NCI-H446 treated with DMSO at 0.1 percent for 48 hours (cell line): ENCODE measurements at regions not wholly inside any gene's neighbourhood (a gene's known extent, or its start where the extent isn't known, plus 50 kb on each side); places are given as distances from the start of the nearest gene placed in this dataset.
"Not testable (repeated sequence)": the region's sequence is repeated elsewhere in the genome, so short reads cannot be mapped to it uniquely, and the experiment has no call there.

Source experiments
- DNase-seq: peaks from one replicate; lab custom pipeline; 2025; lab: John Stamatoyannopoulos, UW

DNA sequence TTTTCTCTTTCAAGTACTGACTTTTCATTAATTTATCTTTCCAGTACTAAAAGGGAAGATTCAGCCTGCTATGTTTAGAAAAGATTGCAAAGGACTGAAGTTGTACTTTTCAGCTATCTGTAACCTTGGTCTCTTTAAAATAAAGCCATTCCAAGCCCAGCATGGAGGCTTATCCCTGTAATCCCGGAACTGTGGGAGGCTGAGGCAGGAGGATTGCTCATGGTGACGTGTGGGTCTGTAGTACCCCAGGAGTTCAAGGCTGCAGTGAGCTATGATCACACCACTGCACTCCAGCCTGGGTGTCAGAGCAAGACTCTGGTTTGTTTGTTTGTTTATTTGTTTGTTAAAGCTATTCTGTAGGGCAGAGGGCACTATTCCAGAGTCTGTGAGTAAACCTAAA is 50.6 kb upstream of the TMEM170B start:
- DNase-seq: no peak

DNA sequence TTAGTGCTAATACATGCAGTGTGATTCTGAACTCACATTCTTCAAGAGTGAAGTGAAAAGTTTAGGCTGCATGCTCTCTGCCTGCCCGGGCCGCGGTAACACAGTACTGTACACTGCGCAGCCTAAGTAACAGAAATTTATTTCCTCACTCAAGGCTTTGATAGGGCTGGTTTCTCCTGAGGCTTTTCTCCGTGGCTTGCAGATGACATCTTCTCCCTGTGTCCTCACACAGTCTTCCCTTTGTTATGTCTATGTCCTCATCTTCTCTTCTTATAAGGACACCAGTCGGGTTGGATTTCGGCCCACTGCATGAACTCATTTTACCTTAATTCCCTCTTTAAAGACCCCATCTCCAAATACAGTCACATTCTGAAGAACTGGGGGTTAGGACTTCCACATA is 51.1 kb upstream of the TMEM170B start:
- DNase-seq: no peak

DNA sequence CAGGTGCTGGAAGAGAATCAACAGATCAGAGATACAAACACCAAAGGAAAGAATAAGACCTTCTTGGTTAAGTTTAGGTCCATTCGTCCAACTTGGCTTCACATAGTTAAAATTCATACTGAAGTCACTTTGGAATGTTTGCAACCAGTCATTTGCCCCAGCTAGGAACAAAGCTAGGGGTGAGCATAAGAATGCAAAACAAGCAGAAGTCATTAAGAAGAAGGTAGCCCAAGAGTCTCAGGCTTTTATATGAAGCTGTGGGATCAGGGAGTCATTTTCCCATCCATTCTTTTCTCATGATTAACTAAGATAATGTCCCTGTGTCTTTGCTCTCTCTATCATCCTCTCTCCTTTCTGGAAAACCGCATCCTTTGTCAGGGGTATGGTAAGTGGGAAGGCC is 51.5 kb upstream of the TMEM170B start:
- no peak for DNase-seq

DNA sequence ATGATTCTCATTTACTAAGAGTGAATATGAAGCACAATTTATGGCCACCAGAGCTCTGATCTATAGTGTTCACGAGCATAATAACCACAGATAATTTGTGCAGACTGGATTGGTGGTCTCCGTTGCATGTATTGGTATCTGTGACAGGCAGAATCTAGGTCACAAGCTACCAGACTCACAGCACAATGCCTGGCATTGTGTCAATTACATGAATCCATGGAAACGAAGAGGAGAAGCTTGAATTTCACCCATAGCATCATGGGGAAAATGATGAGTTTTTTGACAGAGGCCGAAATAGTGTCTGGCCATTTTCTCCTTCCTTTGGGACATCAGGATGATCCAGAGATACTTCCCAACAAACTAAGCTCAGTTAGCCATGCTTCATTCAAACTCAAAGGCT is 52.3 kb upstream of the TMEM170B start:
- no peak for DNase-seq

DNA sequence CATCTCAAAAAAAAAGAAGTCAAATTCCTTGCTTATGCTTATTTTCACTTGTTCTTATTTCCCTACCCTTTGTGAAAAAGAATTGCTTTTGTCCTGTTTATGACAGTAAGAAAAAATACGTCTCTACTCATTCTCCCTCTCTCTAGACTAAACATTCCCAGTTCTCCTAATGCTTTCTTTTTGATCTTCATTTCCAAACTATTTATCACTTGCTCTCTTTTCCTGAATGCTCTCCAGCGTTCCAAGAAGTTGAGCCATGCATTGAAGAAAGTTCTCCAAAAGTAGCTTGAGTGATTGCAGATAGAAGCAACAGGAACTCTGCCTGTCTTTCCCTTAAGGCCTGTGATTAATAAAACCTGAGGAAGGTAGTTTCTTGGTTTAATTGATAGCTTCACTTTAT is 53.1 kb upstream of the TMEM170B start:
- no peak for DNase-seq

DNA sequence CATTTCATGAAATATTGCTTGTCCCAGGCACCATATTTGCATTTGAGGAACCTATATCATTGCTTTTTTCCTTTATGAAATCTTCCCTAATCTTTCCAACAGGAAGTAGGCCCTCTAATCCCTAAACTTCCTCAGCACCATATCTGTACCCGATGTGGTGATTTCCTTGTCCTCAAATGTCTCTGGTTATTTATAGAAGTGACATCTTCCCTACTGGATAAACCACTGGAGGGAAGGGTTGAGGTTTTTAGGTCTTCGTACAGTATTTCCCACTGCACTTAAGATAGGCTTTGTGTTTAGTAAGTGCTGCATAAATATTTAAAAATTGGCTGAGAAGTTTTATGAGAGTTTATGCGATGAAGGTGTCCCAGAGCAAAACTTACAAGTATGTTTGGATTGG is 54.9 kb upstream of the TMEM170B start:
- DNase-seq: no peak

DNA sequence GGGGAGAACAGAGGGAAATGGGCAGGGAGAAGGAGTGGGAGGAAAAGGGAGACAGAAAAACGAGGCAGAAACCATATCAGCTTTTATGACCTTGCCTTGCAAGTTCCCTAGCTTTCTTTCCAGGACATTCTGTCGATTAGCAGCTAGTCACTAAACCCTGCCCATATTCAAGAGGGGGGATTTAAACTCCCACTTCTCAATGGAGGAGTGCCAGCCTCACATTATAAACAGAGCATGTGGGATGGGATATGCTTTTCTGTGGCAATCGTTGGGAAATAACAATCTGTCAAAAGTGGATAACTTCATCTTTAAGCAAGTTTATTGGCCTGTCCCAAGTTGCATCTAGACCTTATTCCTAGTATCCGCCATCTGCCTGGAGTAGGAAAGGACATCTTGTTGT is 57.0 kb upstream of the TMEM170B start:
- no peak for DNase-seq

DNA sequence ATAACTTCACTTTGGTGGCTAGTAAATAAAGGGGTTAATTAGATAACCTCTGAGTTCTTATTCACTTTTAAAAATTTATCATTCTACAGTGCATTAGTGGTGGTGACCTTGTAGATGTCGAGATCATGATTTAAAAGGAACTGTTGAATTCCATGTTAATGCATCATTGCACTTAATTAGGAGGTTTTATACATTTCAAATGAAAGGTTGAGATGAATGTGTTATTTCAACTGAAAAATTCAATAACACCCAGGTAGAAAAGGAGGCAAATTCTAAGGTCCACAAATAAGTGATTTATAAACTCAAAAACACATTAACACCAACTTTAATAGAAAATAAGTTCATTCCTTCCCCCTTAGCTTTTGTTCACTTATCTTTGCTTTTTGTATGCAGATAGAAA is 58.3 kb upstream of the TMEM170B start:
- DNase-seq: no peak

DNA sequence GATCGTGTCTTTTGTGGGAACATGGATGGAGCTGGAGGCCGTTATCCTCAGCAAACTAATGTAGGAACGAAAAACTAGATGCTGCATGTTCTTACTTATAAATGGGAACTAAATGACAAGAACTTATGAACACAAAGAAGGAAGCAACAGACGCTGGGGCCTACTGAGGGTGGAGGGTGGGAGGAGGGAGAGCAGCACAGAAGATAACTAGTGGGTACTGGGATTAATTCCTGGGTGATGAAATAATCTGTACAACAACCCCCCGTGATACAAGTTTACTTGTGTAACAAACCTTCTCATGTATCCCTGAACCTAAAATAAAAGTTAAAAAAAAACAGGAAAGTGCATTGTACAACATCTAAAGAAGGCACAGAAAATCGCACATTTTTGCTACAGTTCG is 59.0 kb upstream of the TMEM170B start:
- DNase-seq: no peak

DNA sequence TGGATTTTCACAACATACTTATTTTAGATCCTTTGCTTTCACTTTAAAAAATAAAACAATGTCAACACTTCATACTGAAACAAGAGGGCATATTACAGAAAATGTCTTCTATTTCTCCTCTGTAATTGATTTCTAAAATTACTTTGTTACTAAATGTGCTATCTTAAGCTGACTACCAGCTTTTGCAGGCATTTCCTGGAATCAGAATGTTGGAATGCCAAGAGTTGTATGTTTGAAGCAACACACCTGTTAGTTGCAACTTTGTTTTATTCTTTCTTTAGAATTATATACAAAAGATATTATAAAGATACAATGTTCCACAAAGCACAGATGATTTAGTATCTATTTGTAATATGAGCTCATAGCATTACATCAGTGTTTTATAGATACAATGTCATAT is 62.5 kb upstream of the TMEM170B start:
- no peak for DNase-seq

DNA sequence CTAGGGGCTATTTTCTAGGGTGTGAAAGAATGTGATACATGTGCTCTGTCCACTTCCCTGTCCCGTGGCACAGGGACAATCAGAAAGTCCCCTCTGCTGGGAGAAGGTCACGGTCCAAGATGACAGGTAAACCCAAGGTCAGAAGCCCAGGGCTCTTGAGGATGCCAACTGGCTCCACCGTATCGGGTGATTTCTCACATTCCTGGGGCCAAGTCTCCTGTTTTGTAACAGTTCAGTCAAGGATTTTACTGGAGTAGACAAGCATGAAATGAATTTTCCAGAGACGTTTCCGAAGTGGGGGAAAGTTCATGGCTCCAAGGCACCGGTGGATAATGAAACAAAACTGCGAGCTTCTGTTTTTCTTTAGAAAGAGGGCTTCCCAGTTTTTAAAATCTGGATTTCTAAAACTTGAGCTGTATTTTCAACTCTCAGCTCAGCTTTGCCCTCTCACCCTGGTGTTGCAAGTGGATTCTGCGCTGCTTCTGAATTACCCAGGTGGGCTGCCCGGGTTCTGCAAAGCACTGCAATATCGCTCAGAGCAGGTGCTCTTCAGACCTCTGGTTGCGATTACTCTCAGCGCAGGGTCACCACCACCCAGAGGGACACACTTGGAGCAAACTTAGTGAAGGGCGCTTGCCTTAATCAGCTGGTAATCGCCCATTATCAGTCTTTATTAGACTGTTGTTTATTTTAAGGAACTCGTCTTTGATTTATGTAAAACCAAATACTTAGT is 64.4 kb upstream of the TMEM170B start:
- no peak for DNase-seq

DNA sequence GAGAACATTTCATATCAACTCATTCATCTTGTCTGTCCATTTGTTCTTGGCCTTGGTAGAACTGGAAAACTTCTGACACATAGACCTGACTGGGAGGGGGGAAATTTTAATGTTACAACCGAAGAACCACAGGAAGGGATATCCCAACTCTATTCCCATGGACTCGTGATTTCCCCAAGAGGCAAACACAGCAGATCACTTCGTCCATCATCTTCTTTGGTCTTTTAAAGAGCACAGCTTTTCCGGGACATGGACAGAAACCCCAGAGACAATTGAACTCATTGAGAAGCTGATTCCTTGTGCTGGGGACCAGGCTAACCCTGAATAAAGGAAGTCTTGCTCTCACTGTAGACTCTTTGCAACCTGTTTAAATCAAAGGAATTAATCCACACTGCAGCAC is 66.3 kb upstream of the TMEM170B start:
- no peak for DNase-seq

DNA sequence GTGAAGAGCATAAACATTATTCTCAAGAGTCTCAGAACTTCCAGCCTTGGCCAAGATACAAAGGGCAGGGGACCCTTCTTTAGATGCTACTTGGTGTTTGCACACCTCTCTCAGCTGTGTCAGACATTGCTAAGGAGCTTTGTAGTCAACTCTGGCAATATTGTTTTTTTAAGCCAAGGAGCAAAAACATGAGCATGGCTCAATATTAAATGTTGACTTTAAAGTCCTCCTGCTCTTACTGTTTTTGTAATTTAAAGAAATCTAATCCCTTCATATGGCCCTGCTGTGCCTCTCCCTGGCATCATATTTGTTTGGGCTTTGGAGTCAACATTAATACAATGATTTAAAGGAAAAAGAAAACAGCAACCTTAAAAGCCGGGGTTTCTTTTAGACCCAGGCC is 67.9 kb upstream of the TMEM170B start:
- DNase-seq: no peak

DNA sequence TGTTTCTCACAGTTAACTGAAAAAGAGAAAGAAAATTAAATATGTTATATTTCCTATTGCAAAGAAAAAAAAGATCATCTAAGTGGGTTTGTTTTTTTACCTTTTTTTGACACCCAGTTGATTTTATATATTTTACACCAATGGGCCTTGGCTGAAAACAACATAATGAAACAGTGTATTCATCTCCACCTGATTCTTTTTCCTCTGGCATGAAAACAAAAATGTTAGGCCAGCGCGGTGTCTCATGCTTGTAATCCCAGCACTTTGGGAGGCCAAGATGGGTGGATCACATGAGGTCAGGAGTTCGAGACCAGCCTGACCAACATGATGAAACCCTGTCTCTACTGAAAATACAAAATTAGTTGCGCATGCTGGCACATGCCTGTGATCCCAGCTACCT is 69.3 kb upstream of the TMEM170B start:
- not testable (repeated sequence) for DNase-seq

DNA sequence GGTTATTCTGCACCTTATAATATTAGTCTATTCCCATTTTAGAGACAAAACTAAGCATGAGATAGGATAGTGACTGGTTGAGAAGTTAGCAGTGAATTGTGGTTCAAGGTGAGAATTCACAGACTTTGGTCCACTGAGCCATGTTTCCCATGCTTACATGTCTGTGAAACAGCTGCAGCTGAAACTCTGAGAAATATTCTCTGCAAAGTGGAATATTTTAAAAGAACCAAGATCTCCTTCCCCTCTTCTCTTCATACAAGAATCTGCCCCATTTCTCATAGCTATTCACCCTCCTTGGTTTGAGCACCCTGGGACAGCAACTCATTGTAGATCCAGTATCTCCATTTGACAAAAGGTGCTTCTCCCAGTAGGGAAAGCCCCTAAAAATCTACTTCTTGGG is 70.2 kb upstream of the TMEM170B start:
- DNase-seq: no peak

DNA sequence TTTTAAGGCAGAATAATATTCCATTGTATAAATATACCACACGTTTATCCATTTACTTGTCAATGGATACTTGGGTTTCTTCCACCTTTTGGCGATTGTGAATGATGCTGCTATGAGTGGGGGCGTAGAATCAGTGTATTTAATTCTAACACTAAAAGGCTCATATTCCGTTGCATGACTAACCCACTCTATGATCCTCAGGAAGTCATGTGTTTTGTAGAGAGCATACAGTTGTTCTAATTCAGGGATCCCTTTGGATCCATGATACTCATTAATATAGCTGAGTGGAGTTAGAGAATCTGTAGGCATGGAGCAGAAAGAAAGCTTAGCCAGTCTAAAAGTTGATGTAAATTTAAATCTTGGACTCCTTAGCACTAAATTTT is 74.2 kb upstream of the TMEM170B start:
- DNase-seq: no peak

DNA sequence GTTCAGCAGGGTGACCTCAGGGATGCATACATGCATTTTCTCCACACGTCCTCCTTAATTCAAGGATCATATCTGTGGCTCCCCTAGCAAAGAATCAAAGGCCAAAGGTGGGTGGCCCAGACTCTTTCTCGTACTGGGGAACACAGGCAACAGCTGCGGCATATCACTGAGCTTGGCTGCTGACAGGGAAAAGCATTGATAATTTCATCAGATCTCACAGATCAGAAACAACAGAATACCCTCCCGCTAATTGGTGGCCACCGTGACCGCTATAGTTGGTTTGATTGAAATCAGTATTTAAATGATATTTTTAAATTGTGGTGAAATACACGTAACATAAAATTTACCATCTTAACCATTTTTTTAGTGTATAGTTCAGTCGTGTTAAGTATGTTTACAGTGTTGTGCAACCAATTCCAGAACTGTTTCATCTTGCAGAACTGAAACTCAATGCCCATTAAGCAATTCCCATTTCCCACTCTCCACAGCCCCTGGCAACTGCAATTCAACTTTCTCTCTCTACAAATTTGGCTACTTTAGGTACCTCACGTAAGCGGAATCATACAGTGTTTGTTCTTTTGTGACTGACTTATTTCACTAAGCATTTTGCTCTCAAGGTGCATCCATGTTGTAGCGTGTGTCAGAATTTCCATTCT is 74.7 kb upstream of the TMEM170B start:
- DNase-seq: no peak

DNA sequence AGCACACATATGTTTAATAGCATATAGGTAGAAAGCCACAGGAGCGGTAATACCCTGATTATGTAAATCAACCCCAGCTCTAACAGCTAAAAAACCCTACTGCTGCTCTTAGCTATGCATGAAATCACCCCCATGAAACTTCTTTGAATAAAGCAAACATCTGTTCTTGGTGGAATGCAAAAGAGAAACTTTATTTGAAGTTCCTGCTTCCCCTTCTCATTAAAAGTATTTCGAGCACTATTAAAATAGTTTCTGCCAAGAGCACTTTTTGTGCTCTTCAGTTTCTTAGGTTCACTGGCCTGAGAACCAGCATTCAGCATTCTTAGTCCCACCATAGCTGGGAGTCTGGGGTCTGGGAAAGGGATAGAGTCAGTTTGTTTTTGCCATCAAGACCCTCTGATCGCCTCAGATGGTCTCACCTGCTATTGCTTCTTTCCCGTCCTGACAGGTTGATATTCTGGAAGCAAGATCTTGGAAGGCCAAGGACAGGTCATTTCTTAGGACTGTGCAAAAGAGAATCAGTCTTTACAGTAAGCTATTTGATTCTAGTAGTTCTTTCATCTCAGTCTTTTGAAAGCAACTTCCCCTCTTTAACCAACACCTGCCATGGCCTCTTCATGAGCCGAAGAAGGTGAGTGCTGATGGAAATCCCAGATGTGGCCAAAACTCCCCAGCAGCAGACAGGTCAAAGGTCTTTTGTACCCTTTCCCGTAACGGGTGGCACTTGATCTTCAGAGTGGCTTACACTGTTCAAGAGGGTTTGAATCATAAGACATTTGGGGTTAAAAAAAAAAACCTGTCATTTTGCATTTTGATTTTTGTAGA is 76.5 kb upstream of the TMEM170B start:
- DNase-seq: no peak

DNA sequence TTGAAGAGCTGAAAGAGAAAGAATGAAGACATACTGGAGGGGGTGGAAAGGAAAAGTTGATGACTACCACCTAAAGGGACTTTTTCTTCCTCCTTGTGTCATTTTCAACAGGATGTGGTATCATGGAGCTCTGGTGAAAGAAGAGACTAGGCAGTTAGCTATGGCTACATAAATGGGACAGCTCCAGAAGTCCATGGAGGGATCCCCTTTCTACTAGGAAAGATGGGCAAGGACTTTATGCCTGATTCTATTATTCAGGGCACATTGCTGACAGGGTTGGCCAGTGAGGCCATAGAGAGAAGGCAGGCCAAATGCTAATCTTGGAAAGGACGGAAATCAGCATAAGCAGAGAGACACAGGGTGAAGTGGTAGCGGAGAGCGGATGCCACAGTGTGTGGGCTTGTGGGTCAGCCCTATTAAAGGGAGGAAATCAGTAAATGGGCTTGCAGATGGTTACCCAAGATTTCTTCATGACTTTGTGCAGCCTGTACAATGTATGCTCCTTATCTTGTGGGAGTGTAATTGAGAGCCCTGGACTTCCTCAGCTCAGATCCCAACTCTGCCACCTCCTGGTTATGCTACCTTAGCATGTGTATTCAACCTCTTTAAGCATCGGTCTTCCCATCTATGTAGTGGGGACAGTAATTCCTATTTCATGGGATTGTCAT is 77.4 kb upstream of the TMEM170B start:
- no peak for DNase-seq

DNA sequence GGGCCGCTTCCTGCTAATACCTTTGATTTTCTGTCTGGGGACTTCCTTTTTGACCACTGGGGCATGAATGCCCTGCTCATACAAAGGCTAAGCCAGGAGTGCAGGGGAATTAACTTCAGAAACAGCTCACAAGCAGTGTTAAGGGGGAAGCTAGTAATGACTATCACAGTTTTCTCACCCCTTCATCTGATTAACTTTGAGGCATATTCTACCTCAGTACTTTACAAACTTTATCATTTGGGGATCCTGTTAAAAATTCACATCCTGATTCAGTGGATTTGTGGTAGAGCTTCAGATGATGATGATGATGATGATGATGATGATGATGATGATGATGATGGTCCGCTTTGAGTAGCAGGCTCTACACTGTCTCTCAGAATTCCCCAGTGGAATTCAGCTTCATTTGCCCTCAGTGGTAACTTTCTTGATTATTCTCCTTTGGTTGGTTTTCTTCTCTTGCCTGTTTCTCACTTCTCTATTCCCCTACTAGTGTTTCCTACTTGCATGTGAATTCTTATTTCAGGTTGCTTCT is 78.4 kb upstream of the TMEM170B start:
- DNase-seq: no peak

DNA sequence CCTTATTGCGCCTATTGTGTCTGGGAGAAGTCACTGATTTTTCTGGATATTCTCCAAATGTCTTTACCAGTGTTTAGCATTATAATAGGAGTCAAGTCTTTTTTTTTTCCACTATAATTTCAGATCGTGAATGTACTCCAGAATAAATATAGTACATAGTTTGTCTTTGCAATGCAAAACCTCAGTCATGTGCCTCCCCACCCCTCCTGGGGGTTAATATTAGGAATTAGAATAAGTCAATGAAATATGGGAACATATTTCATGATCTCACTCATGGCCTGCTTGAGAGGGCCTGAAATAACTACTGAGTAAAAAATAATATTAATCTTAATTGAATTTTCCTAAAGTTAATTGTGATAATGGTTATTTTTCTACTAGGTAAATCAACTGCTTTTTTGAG is 79.0 kb upstream of the TMEM170B start:
- no peak for DNase-seq

DNA sequence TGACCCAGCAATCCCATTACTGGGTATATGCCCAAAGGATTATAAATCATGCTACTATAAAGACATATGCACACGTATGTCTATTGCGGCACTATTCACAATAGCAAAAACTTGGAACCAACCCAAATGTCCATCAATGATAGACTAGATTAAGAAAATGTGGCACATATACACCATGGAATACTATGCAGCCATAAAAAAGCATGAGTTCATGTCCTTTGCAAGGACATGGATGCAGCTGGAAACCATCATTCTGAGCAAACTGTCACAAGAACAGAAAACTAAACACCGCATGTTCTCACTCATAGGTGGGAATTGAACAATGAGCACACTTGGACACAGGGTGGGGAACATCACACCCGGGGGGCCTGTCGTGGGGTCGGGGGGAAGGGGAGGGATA is 80.1 kb upstream of the TMEM170B start:
- not testable (repeated sequence) for DNase-seq
